ENCODE measurements at regions not wholly inside any gene's neighbourhood (a gene's known extent, or its start where the extent isn't known, plus 50 kb on each side); places are given as distances from the start of the nearest gene placed in this dataset.
"Not testable (repeated sequence)": the region's sequence is repeated elsewhere in the genome, so short reads cannot be mapped to it uniquely, and the experiment has no call there.

GRCh38 chr14:22344209-22344608 is 244.8 kb downstream of the DAD1 start:
- TF ChIP-seq POLR2AphosphoS5 (IDR thresholded peaks at IDR 0.05; ENCODE audit: borderline replicate concordance, low read depth, low read length); FOXP2 (optimal IDR thresholded peaks at IDR 0.05; ENCODE audit: control extremely low read depth, extremely low read length, insufficient read depth); EZH2 (IDR thresholded peaks at IDR 0.05): not testable (repeated sequence)

Data from SK-N-MC (cell line).